ENCODE measurements at regions not wholly inside any gene's neighbourhood (a gene's known extent, or its start where the extent isn't known, plus 50 kb on each side); places are given as distances from the start of the nearest gene placed in this dataset.

GRCh38 chrX:46447384-46447783 is 97.8 kb downstream of the ZNF674 start:
- FAIRE-seq (no peak), DNase-seq (ENCODE audit: low spot score) (peak; percentile 8)

GRCh38 chrX:46446727-46447378 is 98.4 kb downstream of the ZNF674 start:
- FAIRE-seq (peak; percentile 52), DNase-seq (ENCODE audit: low spot score) (peak; percentile 62)

GRCh38 chrX:46444011-46444410 is 101.2 kb downstream of the ZNF674 start:
- peak; percentile 91 for DNase-seq (ENCODE audit: low spot score)
- peak; percentile 97 for FAIRE-seq

GRCh38 chrX:46436744-46437143 is 108.5 kb downstream of the ZNF674 start:
- FAIRE-seq: no peak

GRCh38 chrX:46433892-46434291 is 111.3 kb downstream of the ZNF674 start:
- no peak for DNase-seq (ENCODE audit: low spot score)
- no peak for FAIRE-seq

More at GRCh38 chrX:46436744-46437143, 108.5 kb downstream of the ZNF674 start:
- DNase-seq (ENCODE audit: low spot score): no peak

GRCh38 chrX:46408553-46409407 is 136.4 kb downstream of the ZNF674 start:
- FAIRE-seq: peak; percentile 70
- DNase-seq (ENCODE audit: low spot score): peak; percentile 25

- DNase-seq (ENCODE audit: low spot score): no peak
- FAIRE-seq: no peak
These were observed 137.5 kb downstream of the ZNF674 start for GRCh38 chrX:46407753-46408130.

- no peak for DNase-seq (ENCODE audit: low spot score)
These were observed 138.0 kb downstream of the ZNF674 start for GRCh38 chrX:46407036-46407752.

GRCh38 chrX:46404774-46405173 is 140.4 kb downstream of the ZNF674 start:
- peak; percentile 71 for FAIRE-seq

More at GRCh38 chrX:46407036-46407752, 138.0 kb downstream of the ZNF674 start:
- FAIRE-seq: no peak

GRCh38 chrX:46400530-46401443 is 144.4 kb downstream of the ZNF674 start:
- no peak for DNase-seq (ENCODE audit: low spot score)
- no peak for FAIRE-seq

More at GRCh38 chrX:46404774-46405173, 140.4 kb downstream of the ZNF674 start:
- peak; percentile 68 for DNase-seq (ENCODE audit: low spot score)

GRCh38 chrX:46398874-46399273 is 146.3 kb downstream of the ZNF674 start:
- no peak for FAIRE-seq
- no peak for DNase-seq (ENCODE audit: low spot score)

GRCh38 chrX:46398126-46398525 is 147.1 kb downstream of the ZNF674 start:
- FAIRE-seq (no peak), DNase-seq (ENCODE audit: low spot score) (no peak)

- DNase-seq (ENCODE audit: low spot score): no peak
- no peak for FAIRE-seq
These were observed 158.7 kb downstream of the ZNF674 start for GRCh38 chrX:46386511-46386910.

- no peak for DNase-seq (ENCODE audit: low spot score)
- no peak for FAIRE-seq
These were observed 162.2 kb downstream of the ZNF674 start for GRCh38 chrX:46383006-46383405.

GRCh38 chrX:46382595-46382994 is 162.6 kb downstream of the ZNF674 start:
- FAIRE-seq: no peak
- no peak for DNase-seq (ENCODE audit: low spot score)

GRCh38 chrX:46381630-46382029 is 163.6 kb downstream of the ZNF674 start:
- no peak for DNase-seq (ENCODE audit: low spot score)
- no peak for FAIRE-seq

GRCh38 chrX:46380148-46380752 is 165.0 kb downstream of the ZNF674 start:
- no peak for DNase-seq (ENCODE audit: low spot score)
- no peak for FAIRE-seq

- peak; percentile 60 for DNase-seq (ENCODE audit: low spot score)
- FAIRE-seq: peak; percentile 75
These were observed 168.9 kb downstream of the ZNF674 start for GRCh38 chrX:46376246-46376885.

- FAIRE-seq (peak; percentile 57), DNase-seq (ENCODE audit: low spot score) (peak; percentile 39)
These were observed 169.4 kb downstream of the ZNF674 start for GRCh38 chrX:46375831-46376230.

GRCh38 chrX:46374371-46374770 is 170.8 kb downstream of the ZNF674 start:
- FAIRE-seq: no peak
- no peak for DNase-seq (ENCODE audit: low spot score)

Data from RCC 7860 (cell line).